Testis (tissue), 2 donors: ENCODE measurements at regions not wholly inside any gene's neighbourhood (a gene's known extent, or its start where the extent isn't known, plus 50 kb on each side); places are given as distances from the start of the nearest gene placed in this dataset.

Experiments used
- POLR2A ChIP-seq: fragments of 450-650 bp; IDR thresholded peaks from one replicate; pipeline ENCODE4 v1.6.1; 2017; ENCODE audit warnings: antibody characterized with exemption, mild to moderate bottlenecking, moderate library complexity
- TF ChIP-seq, protein P1 (sequence below), 3 experiments: fragments of 450-650 bp in 2 of 3; fragments of 200-600 bp in 1 of 3; sonication (generic) in 1 of 3; IDR thresholded peaks; one replicate each; pipeline ENCODE4 v1.5.1; 2016 to 2019; ENCODE audit warnings: antibody characterized with exemption in 3 of 3, mild to moderate bottlenecking in 2 of 3, moderate library complexity in 1 of 3

- TF ChIP-seq, protein P1, sequence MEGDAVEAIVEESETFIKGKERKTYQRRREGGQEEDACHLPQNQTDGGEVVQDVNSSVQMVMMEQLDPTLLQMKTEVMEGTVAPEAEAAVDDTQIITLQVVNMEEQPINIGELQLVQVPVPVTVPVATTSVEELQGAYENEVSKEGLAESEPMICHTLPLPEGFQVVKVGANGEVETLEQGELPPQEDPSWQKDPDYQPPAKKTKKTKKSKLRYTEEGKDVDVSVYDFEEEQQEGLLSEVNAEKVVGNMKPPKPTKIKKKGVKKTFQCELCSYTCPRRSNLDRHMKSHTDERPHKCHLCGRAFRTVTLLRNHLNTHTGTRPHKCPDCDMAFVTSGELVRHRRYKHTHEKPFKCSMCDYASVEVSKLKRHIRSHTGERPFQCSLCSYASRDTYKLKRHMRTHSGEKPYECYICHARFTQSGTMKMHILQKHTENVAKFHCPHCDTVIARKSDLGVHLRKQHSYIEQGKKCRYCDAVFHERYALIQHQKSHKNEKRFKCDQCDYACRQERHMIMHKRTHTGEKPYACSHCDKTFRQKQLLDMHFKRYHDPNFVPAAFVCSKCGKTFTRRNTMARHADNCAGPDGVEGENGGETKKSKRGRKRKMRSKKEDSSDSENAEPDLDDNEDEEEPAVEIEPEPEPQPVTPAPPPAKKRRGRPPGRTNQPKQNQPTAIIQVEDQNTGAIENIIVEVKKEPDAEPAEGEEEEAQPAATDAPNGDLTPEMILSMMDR (IDR thresholded peaks at IDR 0.05): no peak
- no peak for TF ChIP-seq POLR2A
Measured at GRCh38 chr11:128359515-128359914, 227.8 kb downstream of the ETS1 start.
